Left ventricle myocardium inferior (tissue), 1 donor: ENCODE measurements at regions not wholly inside any gene's neighbourhood (a gene's known extent, or its start where the extent isn't known, plus 50 kb on each side); places are given as distances from the start of the nearest gene placed in this dataset.
"Not testable (repeated sequence)": the region's sequence is repeated elsewhere in the genome, so short reads cannot be mapped to it uniquely, and the experiment has no call there.

ENCODE experiments used
- DNase-seq: peaks from one replicate; pipeline ENCODE4 v3.0.0-alpha.2; 2020
- H3K27ac ChIP-seq: fragments of 200-600 bp; replicated peaks from 2 replicates; pipeline ENCODE4 v1.8.0; 2021
- H3K27me3 ChIP-seq: fragments of 200-600 bp; 2 replicates; pipeline ENCODE4 v1.8.0; 2021; ENCODE audit warnings: low read depth
- H3K36me3 ChIP-seq: fragments of 200-600 bp; 2 replicates; pipeline ENCODE4 v1.8.0; 2021
- H3K4me1 ChIP-seq: fragments of 200-600 bp; 2 replicates; pipeline ENCODE4 v1.8.0; 2021
- H3K4me3 ChIP-seq: fragments of 200-600 bp; 2 replicates; pipeline ENCODE4 v1.8.0; 2021; ENCODE audit warnings: mild to moderate bottlenecking, moderate library complexity
- H3K9me3 ChIP-seq: fragments of 200-600 bp; replicated peaks from 2 replicates; pipeline ENCODE4 v1.8.0; 2021
- intact Hi-C: fragments of 100-400 bp; cut with micrococcal nuclease; formaldehyde crosslinking; loops from one replicate; pipeline ENCODE4 v1.11.0; 2022
- TF ChIP-seq, protein P1 (sequence below): fragments of 200-600 bp; IDR thresholded peaks from 2 replicates; pipeline ENCODE4 v1.8.0; 2021; ENCODE audit warnings: antibody characterized with exemption, mild to moderate bottlenecking, borderline replicate concordance
- donor health status: DM: no; HTN: yes; CAD: no; lungs with severe emphysema.

DNA sequence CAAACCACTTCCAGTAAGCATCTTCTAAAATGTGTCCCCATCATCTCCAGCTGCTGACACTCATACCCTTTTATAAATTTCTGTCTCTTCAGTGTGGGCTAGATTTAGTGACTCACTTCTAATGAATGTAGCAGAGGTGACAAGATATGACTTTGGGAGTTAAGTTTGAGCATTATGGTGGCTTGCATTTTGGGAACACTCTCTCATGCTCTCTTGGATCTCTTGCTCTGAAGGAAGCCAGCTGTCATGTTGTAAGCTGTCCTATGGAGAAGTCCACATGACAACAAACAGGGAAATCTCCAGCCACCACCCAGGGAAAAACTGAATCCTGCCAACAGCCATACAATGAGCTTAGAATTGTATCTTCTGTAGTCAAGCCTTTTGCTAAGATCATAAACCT lies 691.3 kb upstream of the PCDH7 start:
- TF ChIP-seq, protein P1, sequence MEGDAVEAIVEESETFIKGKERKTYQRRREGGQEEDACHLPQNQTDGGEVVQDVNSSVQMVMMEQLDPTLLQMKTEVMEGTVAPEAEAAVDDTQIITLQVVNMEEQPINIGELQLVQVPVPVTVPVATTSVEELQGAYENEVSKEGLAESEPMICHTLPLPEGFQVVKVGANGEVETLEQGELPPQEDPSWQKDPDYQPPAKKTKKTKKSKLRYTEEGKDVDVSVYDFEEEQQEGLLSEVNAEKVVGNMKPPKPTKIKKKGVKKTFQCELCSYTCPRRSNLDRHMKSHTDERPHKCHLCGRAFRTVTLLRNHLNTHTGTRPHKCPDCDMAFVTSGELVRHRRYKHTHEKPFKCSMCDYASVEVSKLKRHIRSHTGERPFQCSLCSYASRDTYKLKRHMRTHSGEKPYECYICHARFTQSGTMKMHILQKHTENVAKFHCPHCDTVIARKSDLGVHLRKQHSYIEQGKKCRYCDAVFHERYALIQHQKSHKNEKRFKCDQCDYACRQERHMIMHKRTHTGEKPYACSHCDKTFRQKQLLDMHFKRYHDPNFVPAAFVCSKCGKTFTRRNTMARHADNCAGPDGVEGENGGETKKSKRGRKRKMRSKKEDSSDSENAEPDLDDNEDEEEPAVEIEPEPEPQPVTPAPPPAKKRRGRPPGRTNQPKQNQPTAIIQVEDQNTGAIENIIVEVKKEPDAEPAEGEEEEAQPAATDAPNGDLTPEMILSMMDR, result no peak
- intact Hi-C loops, result no loop called here
- Histone ChIP-seq H3K36me3 (no peaks in the 10 kb centered on the region), H3K27me3 (no peaks in the 10 kb centered on the region), H3K9me3 (no peaks in the 10 kb centered on the region), H3K4me3 (no peak overlapping the region), H3K4me1 (no peaks in the 10 kb centered on the region), H3K27ac (no peak overlapping the region)
- DNase-seq, result no peak

DNA sequence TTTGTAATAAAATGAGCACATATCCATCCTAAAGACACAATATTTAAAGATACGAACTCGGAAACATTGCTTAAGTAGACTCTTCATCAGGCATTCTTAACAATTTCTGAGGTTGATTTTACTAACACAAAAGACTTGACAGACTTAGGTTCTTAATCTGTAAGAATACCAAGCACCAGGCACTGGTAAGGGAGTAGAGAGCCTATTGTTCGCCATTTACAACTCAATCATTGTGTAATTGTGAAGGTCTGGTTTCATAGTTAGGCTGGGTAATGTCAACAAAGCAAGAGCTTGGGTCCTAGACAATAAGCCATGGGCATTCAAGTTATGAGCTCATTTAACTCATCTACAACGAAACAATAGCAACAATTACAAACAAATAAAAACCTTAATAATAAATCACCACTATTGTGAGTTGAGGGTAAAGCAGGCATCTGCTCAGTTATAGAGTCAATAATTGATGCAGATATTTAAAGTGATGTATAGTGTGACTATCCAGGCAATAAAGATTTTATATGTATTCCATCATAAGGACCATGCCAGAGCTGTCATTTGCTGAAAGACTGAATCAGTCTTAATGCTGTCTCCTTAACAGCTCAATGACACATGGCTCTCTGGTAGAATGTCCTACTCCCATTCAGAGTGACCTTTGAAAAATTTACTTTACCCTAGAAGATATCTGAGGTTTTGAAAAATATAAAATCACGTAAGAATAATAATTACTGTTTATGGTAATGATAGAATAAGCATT lies 664.0 kb upstream of the PCDH7 start:
- Histone ChIP-seq H3K36me3 (no peaks in the 10 kb centered on the region), H3K4me1 (no peaks in the 10 kb centered on the region), H3K9me3 (no peaks in the 10 kb centered on the region), H3K4me3 (no peak overlapping the region), H3K27ac (no peak overlapping the region), H3K27me3 (no peaks in the 10 kb centered on the region)
- TF ChIP-seq, protein P1, result no peak
- intact Hi-C loops, result no loop called here
- no peak for DNase-seq

DNA sequence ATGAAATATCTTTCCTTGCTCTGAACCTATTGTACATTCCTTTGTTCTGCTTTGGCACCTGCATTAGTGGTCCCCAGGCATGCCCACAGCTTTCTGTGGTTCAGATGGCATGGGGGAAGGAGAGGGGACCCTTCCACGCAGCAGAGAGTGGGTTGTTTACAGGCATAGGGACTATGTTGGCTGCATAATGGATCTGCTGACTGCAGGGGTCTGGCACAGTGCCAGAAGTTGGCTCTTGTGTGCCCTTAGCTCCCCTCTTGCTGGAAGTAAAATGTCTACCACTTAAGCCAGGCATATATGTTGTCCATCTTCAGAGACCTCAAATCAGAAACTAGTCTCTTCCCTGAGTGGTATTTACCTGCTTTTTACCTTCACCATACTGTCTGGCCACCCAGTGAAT lies 651.9 kb upstream of the PCDH7 start:
- Histone ChIP-seq H3K4me3 (no peak overlapping the region), H3K27me3 (no peaks in the 10 kb centered on the region), H3K36me3 (no peaks in the 10 kb centered on the region), H3K4me1 (no peaks in the 10 kb centered on the region), H3K9me3 (no peaks in the 10 kb centered on the region), H3K27ac (no peak overlapping the region)
- DNase-seq, result no peak
- intact Hi-C loops, result no loop called here
- TF ChIP-seq, protein P1, result no peak

GRCh38 chr4:30073011-30073710 lies 647.0 kb upstream of the PCDH7 start:
- DNase-seq, result no peak
- intact Hi-C loops, result no loop called here
- H3K4me3 ChIP-seq, result no peak overlapping the region
- peaks cover 18% of the 10 kb centered on the region for H3K9me3 ChIP-seq
- no peaks in the 10 kb centered on the region for H3K4me1 ChIP-seq
- no peaks in the 10 kb centered on the region for H3K36me3 ChIP-seq
- no peak overlapping the region for H3K27ac ChIP-seq
- TF ChIP-seq, protein P1, result no peak
- no peaks in the 10 kb centered on the region for H3K27me3 ChIP-seq

- H3K36me3 ChIP-seq, H3K27ac ChIP-seq, H3K4me3 ChIP-seq, intact Hi-C loops, H3K27me3 ChIP-seq, H3K4me1 ChIP-seq, DNase-seq: not testable (repeated sequence)
- H3K9me3 ChIP-seq, result peaks cover 18% of the 10 kb centered on the region
Measured at GRCh38 chr4:30092420-30093128, 627.6 kb upstream of the PCDH7 start.
